H7 (cell line): ENCODE measurements at regions not wholly inside any gene's neighbourhood (a gene's known extent, or its start where the extent isn't known, plus 50 kb on each side); places are given as distances from the start of the nearest gene placed in this dataset.
"Not testable (repeated sequence)": the region's sequence is repeated elsewhere in the genome, so short reads cannot be mapped to it uniquely, and the experiment has no call there.

Experiments used
- DNase-seq: peaks from one replicate; pipeline ENCODE4 v3.0.0; 2012
- H3K27me3 ChIP-seq: 2 replicates; pipeline ENCODE4 v1.6.0; 2011; ENCODE audit warnings: mild to moderate bottlenecking, low read length; ENCODE audit not compliant: control insufficient read depth, insufficient read depth
- H3K36me3 ChIP-seq: replicated peaks from 2 replicates; pipeline ENCODE4 v1.5.1; 2011; ENCODE audit warnings: low read length; ENCODE audit not compliant: control insufficient read depth, insufficient read depth
- H3K4me3 ChIP-seq: 2 replicates; pipeline ENCODE4 v1.5.1; 2011; ENCODE audit warnings: low read depth, mild to moderate bottlenecking, control low read depth, low read length, moderate library complexity; ENCODE audit not compliant: insufficient read depth

GRCh38 chr1:112067989-112068388, 78.5 kb upstream of the KCND3 start:
- Histone ChIP-seq H3K27me3 (no peaks in the 10 kb centered on the region), H3K36me3 (no peaks in the 10 kb centered on the region), H3K4me3 (no peak overlapping the region)
- no peak for DNase-seq

- H3K4me3 ChIP-seq: no peak overlapping the region
- H3K36me3 ChIP-seq: no peaks in the 10 kb centered on the region
- no peak for DNase-seq
- H3K27me3 ChIP-seq: no peaks in the 10 kb centered on the region
Observed at GRCh38 chr1:112070677-112071076, 81.2 kb upstream of the KCND3 start.

DNA sequence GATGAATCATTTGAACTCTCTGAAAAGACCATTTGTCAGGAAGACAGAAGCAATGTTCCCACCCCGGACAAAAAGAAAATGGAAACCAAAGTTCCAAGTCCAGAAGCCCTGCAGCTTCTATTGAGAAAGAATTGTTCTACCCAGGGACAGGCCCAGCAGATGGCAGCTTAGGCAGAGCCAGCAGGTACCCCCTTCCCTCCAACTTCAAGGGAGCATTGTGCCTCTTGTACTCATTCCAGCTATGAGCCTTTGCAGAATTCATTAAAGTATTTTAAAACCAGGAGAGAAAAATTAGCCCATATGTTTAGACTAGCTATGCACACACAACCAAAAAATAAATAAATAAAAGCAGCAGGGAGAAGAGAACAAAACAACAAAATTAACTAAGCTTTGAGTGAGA, 85.2 kb upstream of the KCND3 start:
- H3K4me3 ChIP-seq: no peak overlapping the region
- DNase-seq: no peak
- no peaks in the 10 kb centered on the region for H3K27me3 ChIP-seq
- no peaks in the 10 kb centered on the region for H3K36me3 ChIP-seq

DNA sequence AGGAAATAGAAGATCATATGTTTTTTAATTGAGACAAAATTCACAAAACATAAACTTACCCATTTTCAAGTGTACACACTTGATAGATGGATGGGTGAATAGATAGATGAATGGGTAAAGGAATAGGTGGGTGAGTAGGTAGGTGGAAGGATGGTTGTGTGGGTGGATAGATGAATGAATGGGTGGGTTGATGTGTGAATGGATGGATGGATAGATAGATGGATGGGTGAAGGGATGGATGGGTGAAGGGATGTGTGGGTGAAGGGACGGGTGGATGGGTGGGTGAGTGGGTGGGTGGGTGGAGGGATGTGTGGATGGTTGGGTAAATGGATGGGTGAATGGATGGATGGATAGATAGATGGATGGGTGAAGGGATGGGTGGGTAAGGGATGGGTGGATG, 86.1 kb upstream of the KCND3 start:
- no peak overlapping the region for H3K4me3 ChIP-seq
- no peaks in the 10 kb centered on the region for H3K27me3 ChIP-seq
- no peak for DNase-seq

DNA sequence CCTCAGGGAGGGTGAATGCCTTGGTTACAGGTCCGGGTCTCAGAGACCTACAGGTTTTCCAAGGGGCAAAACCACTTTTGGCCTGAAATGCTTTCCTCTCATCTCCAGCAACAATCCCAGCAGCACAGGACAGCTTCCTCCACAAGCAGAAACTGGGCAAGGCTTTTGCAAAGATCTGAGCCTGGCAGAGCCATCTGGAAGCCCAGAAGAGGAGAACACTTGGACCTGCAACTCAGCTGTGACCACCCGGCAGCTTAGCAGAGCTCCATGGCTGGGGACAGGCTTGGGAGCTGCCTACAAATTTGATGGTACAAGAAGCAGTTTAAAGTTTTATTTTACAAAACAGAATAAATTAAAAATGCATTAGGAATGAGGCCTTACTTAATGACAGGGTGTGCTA, 90.0 kb upstream of the KCND3 start:
- Histone ChIP-seq H3K4me3 (no peak overlapping the region), H3K36me3 (no peaks in the 10 kb centered on the region), H3K27me3 (no peaks in the 10 kb centered on the region)
- no peak for DNase-seq

More for the DNA sequence above, 86.1 kb upstream of the KCND3 start:
- no peaks in the 10 kb centered on the region for H3K36me3 ChIP-seq

- H3K27me3 ChIP-seq: no peaks in the 10 kb centered on the region
- H3K36me3 ChIP-seq: no peaks in the 10 kb centered on the region
- H3K4me3 ChIP-seq: no peak overlapping the region
- no peak for DNase-seq
Observed at GRCh38 chr1:112083487-112083886, 94.0 kb upstream of the KCND3 start.

DNA sequence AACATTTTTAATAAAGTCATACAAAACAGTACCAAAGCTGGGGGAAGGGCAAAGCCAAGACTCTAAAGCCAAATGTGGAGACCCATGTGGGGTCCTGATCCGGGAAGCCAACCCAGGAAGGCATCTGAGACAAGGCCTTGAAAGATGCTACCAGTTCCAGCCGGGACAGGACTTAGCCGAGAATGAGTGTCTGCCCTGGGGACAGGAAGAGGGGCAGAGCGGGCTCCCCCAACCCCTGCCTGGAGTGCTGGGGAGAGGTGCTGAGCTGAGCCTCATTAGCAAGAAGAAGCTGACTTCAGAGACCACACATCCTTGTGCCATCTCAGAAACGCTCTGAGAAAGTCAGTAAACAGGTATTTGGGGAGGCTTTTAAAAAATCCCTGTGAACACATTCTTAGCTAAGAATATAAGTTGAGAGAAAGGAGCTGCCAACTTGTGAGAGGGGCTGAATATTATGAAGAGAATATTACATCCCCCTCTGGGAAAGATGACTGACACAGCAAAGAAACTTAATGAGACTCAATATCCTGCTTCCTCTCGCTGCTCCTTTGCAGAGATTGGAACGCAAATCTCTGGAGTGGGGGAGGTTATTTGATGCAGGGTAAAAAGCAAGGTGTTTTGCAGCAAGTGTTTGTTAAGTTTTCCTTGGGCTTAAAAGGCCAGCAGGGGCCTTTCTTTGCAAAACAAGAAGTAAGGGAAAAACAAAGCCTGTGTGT, 103.3 kb upstream of the KCND3 start:
- H3K36me3 ChIP-seq: no peaks in the 10 kb centered on the region
- H3K4me3 ChIP-seq: no peak overlapping the region
- H3K27me3 ChIP-seq: no peaks in the 10 kb centered on the region
- peak; percentile 9 for DNase-seq

DNA sequence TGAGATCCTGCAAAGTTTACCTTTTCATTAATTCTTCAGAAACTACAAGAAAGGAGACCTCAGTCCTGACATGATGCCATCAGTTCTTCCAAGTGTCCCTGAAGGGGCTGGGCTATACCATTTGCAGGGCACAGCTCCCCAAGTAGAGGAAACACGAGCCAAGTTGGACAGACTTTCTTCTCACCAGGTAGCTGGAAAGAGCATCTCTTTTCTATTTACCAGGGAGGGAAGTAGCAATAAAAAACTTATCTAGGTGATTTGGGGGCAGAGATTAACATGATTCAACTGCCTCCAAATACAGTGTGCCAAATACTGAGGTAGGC, 103.9 kb upstream of the KCND3 start:
- DNase-seq: no peak
- no peaks in the 10 kb centered on the region for H3K36me3 ChIP-seq
- no peaks in the 10 kb centered on the region for H3K27me3 ChIP-seq
- no peak overlapping the region for H3K4me3 ChIP-seq

DNA sequence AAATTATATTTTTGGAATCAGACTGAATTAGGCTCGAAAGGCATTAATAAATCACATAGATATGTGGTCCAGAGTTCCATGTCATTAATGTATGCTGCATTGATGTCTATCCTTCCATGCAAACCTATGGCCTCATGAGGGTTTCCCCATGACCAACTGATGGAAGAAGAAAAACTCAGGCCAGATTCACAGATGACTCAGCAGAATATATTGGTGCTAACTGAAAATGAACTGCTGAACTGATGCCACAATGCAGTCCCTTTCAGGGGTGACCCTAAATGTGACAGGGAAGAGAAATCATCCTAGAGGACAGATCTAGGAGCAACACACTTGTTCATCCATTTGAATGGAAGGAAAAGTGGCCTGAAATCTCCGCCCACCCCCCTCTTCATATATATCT, 110.5 kb upstream of the KCND3 start:
- Histone ChIP-seq H3K36me3 (no peaks in the 10 kb centered on the region), H3K27me3 (no peaks in the 10 kb centered on the region), H3K4me3 (no peak overlapping the region)
- no peak for DNase-seq

GRCh38 chr1:112105557-112105956, 116.1 kb upstream of the KCND3 start:
- H3K27me3 ChIP-seq: no peaks in the 10 kb centered on the region
- no peaks in the 10 kb centered on the region for H3K36me3 ChIP-seq
- DNase-seq: no peak
- H3K4me3 ChIP-seq: no peak overlapping the region

DNA sequence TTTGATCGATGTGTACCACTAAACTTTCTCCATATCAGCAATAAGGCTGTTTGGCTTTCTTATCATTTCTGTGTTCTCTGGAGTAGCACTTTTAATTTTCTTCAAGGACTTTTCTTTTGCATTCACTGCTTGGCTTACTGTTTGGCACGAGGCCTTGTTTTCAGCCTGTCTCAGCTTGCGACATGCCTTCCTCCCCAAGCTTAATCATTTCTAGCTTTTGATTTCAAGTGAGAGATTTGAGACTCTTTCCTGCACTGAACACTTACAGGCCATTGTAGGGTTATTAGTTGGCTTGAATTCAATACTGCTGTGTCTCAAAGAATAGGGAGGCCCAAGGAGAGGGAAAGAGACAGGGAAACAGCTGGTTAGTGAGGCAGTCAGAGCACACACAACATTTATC, 120.6 kb upstream of the KCND3 start:
- no peak overlapping the region for H3K4me3 ChIP-seq
- H3K27me3 ChIP-seq: no peaks in the 10 kb centered on the region
- H3K36me3 ChIP-seq: no peaks in the 10 kb centered on the region
- DNase-seq: no peak

GRCh38 chr1:112111734-112112133, 122.3 kb upstream of the KCND3 start:
- no peak overlapping the region for H3K4me3 ChIP-seq
- DNase-seq: no peak
- H3K36me3 ChIP-seq: no peaks in the 10 kb centered on the region
- no peaks in the 10 kb centered on the region for H3K27me3 ChIP-seq

DNA sequence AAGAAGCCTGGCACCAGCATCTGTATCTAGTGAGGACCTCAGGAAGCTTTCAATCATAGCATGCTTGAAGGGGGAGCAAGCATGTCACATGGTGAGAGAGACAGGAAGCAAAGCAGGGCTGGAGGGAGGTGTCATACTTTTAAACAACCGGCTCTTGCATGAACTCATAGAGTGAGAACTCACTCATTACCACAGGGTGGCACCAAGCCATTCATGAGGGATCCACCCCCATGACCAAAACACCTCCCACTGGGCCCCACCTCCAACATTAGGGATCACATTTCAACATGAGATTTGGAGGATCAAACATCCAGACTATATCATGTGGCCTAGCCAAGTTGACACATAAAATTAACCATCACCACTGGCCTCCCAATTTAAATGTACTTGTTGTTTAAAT, 125.1 kb upstream of the KCND3 start:
- Histone ChIP-seq H3K36me3 (no peaks in the 10 kb centered on the region), H3K27me3 (no peaks in the 10 kb centered on the region)
- no peak for DNase-seq

GRCh38 chr1:112126598-112126997, 137.1 kb upstream of the KCND3 start:
- Histone ChIP-seq H3K36me3 (no peaks in the 10 kb centered on the region), H3K4me3 (no peak overlapping the region), H3K27me3 (no peaks in the 10 kb centered on the region)
- DNase-seq: no peak

More for the DNA sequence above, 125.1 kb upstream of the KCND3 start:
- no peak overlapping the region for H3K4me3 ChIP-seq

DNA sequence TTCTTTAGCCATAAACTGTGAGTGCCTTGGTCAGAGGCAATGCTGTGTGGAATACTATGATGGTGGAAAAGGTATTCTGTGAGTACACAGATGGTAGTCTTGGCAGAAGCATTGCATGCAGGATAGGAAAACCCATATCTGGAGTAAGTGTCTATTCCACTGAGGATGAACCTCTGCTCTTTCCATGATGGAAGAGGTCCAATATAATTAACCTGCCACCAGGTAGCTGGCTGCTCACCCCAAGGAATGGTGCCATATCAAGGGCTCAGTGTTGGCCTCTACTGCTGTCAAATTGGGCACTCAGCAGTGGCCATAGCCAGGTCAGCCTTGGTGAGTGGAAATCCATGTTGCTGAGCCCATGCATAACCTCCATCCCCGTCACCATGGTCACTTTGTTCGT, 138.1 kb upstream of the KCND3 start:
- not testable (repeated sequence) for DNase-seq, H3K36me3 ChIP-seq, H3K4me3 ChIP-seq, H3K27me3 ChIP-seq

GRCh38 chr1:112133487-112133886, 144.0 kb upstream of the KCND3 start:
- no peak for DNase-seq
- Histone ChIP-seq H3K27me3 (no peaks in the 10 kb centered on the region; the same call in 1 of the 2 replicates), H3K4me3 (no peak overlapping the region)

More at GRCh38 chr1:112133487-112133886, 144.0 kb upstream of the KCND3 start:
- H3K36me3 ChIP-seq: no peaks in the 10 kb centered on the region
